OCI-LY1 (cell line): ENCODE measurements at regions not wholly inside any gene's neighbourhood (a gene's known extent, or its start where the extent isn't known, plus 50 kb on each side); places are given as distances from the start of the nearest gene placed in this dataset.

ENCODE experiments used
- CTCF ChIP-seq: fragments of 200-600 bp; sonication (generic), shearing (Covaris generic); IDR thresholded peaks from 2 replicates; pipeline ENCODE4 v1.5.1; 2017; ENCODE audit warnings: mild to moderate bottlenecking, antibody characterized with exemption, low read length, moderate library complexity, mixed read lengths
- EZH2 ChIP-seq: fragments of 200-600 bp; sonication (generic), shearing (Covaris generic); IDR thresholded peaks from 2 replicates; pipeline ENCODE4 v1.8.0; 2017; ENCODE audit warnings: borderline replicate concordance, mixed run types, mild to moderate bottlenecking, antibody characterized with exemption, low read length, moderate library complexity, mixed read lengths

DNA sequence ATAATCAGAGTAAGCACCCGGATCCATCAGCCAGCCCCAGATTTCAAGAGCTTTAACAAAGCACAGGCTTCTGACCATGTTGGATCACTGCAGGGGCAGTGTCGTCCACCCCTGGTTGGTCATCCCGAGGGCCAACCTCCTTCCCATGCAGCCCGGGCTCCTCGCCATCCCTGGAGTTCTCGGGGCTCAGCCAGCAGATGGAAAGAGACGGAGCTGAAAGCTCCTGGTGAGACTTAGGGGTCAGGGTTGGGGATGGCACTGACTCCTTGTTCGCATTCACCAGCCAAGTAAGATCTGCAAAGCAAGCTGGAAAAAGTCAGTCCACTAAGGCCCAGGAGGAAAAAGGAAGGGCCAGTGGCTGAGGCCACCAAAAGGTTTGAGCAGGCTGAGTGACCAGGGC is 888.9 kb downstream of the BRD1 start:
- TF ChIP-seq EZH2 (no peak), CTCF (no peak)
